HG02885 (cell line): ENCODE measurements at regions not wholly inside any gene's neighbourhood (a gene's known extent, or its start where the extent isn't known, plus 50 kb on each side); places are given as distances from the start of the nearest gene placed in this dataset.

Experiments
- ATAC-seq: cut with Tn5 transposase; IDR thresholded peaks from one replicate; pipeline ENCODE4 v1.9.1; 2021; ENCODE audit warnings: mild to moderate bottlenecking; ENCODE audit not compliant: unreplicated experiment, poor library complexity

- ATAC-seq, result no peak
Observed at GRCh38 chr2:62447411-62447810, 58.6 kb downstream of the TMEM17 start.

GRCh38 chr2:62446491-62446890 is 59.5 kb downstream of the TMEM17 start:
- ATAC-seq, result no peak

GRCh38 chr2:62443886-62444285 is 62.1 kb downstream of the TMEM17 start:
- ATAC-seq, result no peak

- no peak for ATAC-seq
Observed at GRCh38 chr2:62443471-62443870, 62.5 kb downstream of the TMEM17 start.

- ATAC-seq, result no peak
Observed at GRCh38 chr2:62441824-62442223, 64.2 kb downstream of the TMEM17 start.

GRCh38 chr2:62441421-62441820 is 64.6 kb downstream of the TMEM17 start:
- no peak for ATAC-seq

GRCh38 chr2:62440281-62440946 is 65.6 kb downstream of the TMEM17 start:
- no peak for ATAC-seq

- no peak for ATAC-seq
Observed at GRCh38 chr2:62439425-62439824, 66.6 kb downstream of the TMEM17 start.

GRCh38 chr2:62437785-62438184 is 68.2 kb downstream of the TMEM17 start:
- ATAC-seq, result no peak

- peak; percentile 89 for ATAC-seq
Observed at GRCh38 chr2:62435720-62436119, 70.3 kb downstream of the TMEM17 start.

GRCh38 chr2:62432407-62432806 is 73.6 kb downstream of the TMEM17 start:
- ATAC-seq, result no peak

- ATAC-seq, result no peak
Observed at GRCh38 chr2:62431512-62431911, 74.5 kb downstream of the TMEM17 start.

GRCh38 chr2:62430146-62430545 is 75.8 kb downstream of the TMEM17 start:
- ATAC-seq, result no peak

GRCh38 chr2:62427146-62427545 is 78.8 kb downstream of the TMEM17 start:
- ATAC-seq, result no peak

GRCh38 chr2:62426154-62426912 is 79.7 kb downstream of the TMEM17 start:
- no peak for ATAC-seq

GRCh38 chr2:62425684-62426083 is 80.3 kb downstream of the TMEM17 start:
- ATAC-seq, result no peak

GRCh38 chr2:62424899-62425298 is 81.1 kb downstream of the TMEM17 start:
- no peak for ATAC-seq

- no peak for ATAC-seq
Observed at GRCh38 chr2:62423883-62424458, 82.0 kb downstream of the TMEM17 start.

GRCh38 chr2:62423235-62423634 is 82.8 kb downstream of the TMEM17 start:
- no peak for ATAC-seq

GRCh38 chr2:62415518-62415917 is 90.5 kb downstream of the TMEM17 start:
- no peak for ATAC-seq

GRCh38 chr2:62415019-62415431 is 91.0 kb downstream of the TMEM17 start:
- ATAC-seq, result peak; percentile 90
